ENCODE measurements at regions not wholly inside any gene's neighbourhood (a gene's known extent, or its start where the extent isn't known, plus 50 kb on each side); places are given as distances from the start of the nearest gene placed in this dataset.

DNA sequence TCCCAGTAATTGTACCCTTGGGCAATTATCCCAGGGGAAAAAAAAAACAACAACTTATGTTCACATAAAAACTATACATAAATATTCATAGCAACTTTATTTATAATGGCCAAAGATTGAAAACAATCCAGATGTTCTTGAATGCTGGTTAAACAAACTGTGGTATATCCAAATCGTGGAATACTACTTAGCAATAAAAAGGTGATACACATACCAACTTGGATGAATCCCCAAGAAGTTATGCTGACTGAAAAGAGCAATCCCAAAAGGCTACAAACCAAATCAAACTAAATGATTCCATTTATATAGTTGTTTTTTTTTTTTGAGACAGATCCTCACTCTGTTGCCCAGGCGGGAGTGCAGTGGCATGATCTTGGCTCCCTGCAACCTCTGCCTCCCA lies 129.7 kb downstream of the QRSL1 start:
- no peak for DNase-seq
- TF ChIP-seq, protein P1, sequence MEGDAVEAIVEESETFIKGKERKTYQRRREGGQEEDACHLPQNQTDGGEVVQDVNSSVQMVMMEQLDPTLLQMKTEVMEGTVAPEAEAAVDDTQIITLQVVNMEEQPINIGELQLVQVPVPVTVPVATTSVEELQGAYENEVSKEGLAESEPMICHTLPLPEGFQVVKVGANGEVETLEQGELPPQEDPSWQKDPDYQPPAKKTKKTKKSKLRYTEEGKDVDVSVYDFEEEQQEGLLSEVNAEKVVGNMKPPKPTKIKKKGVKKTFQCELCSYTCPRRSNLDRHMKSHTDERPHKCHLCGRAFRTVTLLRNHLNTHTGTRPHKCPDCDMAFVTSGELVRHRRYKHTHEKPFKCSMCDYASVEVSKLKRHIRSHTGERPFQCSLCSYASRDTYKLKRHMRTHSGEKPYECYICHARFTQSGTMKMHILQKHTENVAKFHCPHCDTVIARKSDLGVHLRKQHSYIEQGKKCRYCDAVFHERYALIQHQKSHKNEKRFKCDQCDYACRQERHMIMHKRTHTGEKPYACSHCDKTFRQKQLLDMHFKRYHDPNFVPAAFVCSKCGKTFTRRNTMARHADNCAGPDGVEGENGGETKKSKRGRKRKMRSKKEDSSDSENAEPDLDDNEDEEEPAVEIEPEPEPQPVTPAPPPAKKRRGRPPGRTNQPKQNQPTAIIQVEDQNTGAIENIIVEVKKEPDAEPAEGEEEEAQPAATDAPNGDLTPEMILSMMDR (IDR thresholded peaks at IDR 0.05), result no peak
- TF ChIP-seq POLR2A (IDR thresholded peaks at IDR 0.05), result no peak
- 94 to 96% methylated on average over 2 of the region's 2 CpGs for WGBS, 2 donors
- Histone ChIP-seq H3K9me3 (no peaks in the 10 kb centered on the region), H3K36me3 (ENCODE audit: low read depth, missing control alignments) (no peaks in the 10 kb centered on the region), H3K27me3 (no peaks in the 10 kb centered on the region), H3K27ac (no peak overlapping the region), H3K4me1 (no peaks in the 10 kb centered on the region), H3K4me3 (no peak overlapping the region)
- intact Hi-C loops (cut with DNase I; ENCODE audit: low total_unique reads), result no loop called here

DNA sequence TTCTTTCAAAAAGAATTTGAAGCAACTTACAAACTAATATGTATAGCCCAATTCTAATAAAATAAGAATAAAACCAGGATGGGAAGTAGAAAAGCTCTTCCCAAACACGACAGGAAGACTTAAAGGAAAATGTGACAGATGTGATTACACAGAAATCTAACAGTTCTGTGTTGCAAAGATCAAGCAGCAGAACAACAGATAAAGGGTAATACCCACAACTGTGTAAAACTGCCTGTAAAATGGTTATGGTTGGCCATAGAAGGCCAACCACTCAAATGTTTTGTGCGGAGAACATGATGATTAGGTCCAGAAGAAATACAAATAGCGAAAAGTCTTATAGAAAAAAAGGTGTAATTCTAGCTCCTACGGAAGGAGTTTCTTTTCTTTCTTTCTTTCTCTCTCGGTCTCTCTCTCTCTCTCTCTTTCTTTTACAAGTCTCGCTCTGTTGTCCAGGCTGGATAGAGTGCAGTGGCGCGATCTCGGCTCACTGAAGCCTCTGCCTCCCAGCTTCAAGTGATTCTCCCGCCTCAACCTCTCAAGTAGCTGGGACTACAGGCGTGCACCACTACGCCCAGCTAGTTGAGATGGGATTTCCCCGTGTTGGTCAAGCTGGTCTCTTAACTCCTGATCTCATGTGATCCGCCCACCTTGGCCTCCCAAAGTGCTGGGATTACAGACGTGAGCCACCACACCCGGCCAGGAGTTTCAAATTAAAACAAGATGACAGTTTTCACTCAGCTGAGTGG lies 128.5 kb downstream of the QRSL1 start:
- intact Hi-C loops (cut with DNase I; ENCODE audit: low total_unique reads), result no loop called here
- WGBS, 2 donors, result 79 to 87% methylated on average over 16 of the region's 16 CpGs
- TF ChIP-seq, protein P1 (IDR thresholded peaks at IDR 0.05), result no peak
- no peak for TF ChIP-seq POLR2A (IDR thresholded peaks at IDR 0.05)
- Histone ChIP-seq H3K27me3 (no peaks in the 10 kb centered on the region), H3K4me3 (no peak overlapping the region), H3K36me3 (ENCODE audit: low read depth, missing control alignments) (no peaks in the 10 kb centered on the region), H3K27ac (no peak overlapping the region), H3K4me1 (no peaks in the 10 kb centered on the region), H3K9me3 (no peaks in the 10 kb centered on the region)
- no peak for DNase-seq

DNA sequence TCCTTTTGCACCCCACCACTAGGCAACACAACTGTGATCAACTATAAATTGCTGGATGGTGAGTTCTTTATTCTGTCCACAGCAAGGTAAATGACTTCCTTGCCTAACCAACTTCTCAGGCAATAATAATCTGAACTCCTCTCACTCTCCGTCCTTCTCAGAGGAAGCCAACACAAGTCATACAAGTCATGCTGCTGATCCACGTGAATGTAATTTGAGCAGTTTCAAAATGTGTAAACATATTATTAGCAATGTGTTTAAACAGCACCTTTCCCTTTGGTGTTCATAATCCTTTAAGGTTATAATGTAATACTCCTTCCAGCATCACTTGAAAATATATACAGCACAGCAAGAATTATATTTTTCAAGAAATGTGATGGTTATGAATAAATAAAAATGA lies 127.9 kb downstream of the QRSL1 start:
- no peak overlapping the region for H3K4me3 ChIP-seq
- WGBS, 2 donors, result 73% methylated on average over 2 of the region's 2 CpGs
- no peaks in the 10 kb centered on the region for H3K9me3 ChIP-seq
- no peaks in the 10 kb centered on the region for H3K36me3 ChIP-seq (ENCODE audit: low read depth, missing control alignments)
- H3K4me1 ChIP-seq, result no peaks in the 10 kb centered on the region
- H3K27ac ChIP-seq, result no peak overlapping the region
- H3K27me3 ChIP-seq, result no peaks in the 10 kb centered on the region
- no peak for TF ChIP-seq POLR2A (IDR thresholded peaks at IDR 0.05)
- TF ChIP-seq, protein P1 (IDR thresholded peaks at IDR 0.05), result no peak
- DNase-seq, result no peak
- intact Hi-C loops (cut with DNase I; ENCODE audit: low total_unique reads), result no loop called here

DNA sequence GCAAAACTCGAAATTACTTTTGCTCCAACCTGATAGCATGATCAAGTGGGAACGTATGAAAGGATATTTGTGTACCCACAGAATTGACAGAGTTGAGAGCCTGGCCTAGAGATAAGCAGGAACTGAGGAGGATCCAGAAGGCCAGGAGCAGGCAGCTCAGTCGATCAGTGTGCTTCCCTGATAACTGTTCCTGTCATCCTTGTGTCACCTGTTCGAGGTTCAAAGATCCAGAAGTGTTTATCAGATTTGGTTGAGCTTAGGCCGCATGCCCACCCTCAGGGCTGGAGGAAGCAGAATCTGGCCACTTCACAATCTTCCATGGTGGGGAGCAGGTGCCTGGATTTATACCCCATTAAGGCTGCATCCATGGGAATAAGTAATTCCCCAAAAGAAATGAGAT lies 124.8 kb downstream of the QRSL1 start:
- WGBS, 2 donors, result 76 to 81% methylated on average over 5 of the region's 5 CpGs
- intact Hi-C loops (cut with DNase I; ENCODE audit: low total_unique reads), result no loop called here
- H3K4me3 ChIP-seq, result no peak overlapping the region
- H3K4me1 ChIP-seq, result no peaks in the 10 kb centered on the region
- no peaks in the 10 kb centered on the region for H3K27me3 ChIP-seq
- no peaks in the 10 kb centered on the region for H3K36me3 ChIP-seq (ENCODE audit: low read depth, missing control alignments)
- DNase-seq, result no peak
- TF ChIP-seq, protein P1 (IDR thresholded peaks at IDR 0.05), result no peak
- TF ChIP-seq POLR2A (IDR thresholded peaks at IDR 0.05), result no peak
- no peak overlapping the region for H3K27ac ChIP-seq
- H3K9me3 ChIP-seq, result no peaks in the 10 kb centered on the region

DNA sequence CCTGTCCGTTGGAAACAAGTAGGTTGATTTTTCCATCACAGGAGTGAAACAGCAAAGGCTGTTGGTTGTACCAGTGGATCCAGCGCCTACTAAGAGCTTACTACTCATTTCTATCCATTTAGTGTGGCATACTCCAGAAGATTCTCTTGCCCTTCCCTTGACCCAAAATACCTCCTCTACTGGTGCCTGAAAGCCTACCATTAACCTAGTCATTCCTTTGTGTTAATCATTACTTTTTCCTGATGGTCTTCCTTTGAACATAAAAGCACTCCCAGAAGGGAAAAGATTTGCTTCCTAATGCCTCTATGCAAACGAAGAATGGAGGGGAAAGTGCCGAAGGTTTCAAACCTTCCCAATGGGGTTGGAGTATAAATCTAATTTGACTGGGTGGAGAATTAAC lies 123.3 kb downstream of the QRSL1 start:
- DNase-seq, result no peak
- intact Hi-C loops (cut with DNase I; ENCODE audit: low total_unique reads), result no loop called here
- H3K9me3 ChIP-seq, result no peaks in the 10 kb centered on the region
- no peaks in the 10 kb centered on the region for H3K4me1 ChIP-seq
- 70 to 80% methylated on average over 4 of the region's 4 CpGs for WGBS, 2 donors
- H3K4me3 ChIP-seq, result no peak overlapping the region
- no peaks in the 10 kb centered on the region for H3K36me3 ChIP-seq (ENCODE audit: low read depth, missing control alignments)
- no peaks in the 10 kb centered on the region for H3K27me3 ChIP-seq
- TF ChIP-seq, protein P1 (IDR thresholded peaks at IDR 0.05), result no peak
- no peak for TF ChIP-seq POLR2A (IDR thresholded peaks at IDR 0.05)
- no peak overlapping the region for H3K27ac ChIP-seq

Measured in testis (tissue), 2 donors.